ENCODE measurements at regions not wholly inside any gene's neighbourhood (a gene's known extent, or its start where the extent isn't known, plus 50 kb on each side); places are given as distances from the start of the nearest gene placed in this dataset.
A peak's percentile ranks its signal among the peaks of the same experiment; 100 is the strongest.

DNA sequence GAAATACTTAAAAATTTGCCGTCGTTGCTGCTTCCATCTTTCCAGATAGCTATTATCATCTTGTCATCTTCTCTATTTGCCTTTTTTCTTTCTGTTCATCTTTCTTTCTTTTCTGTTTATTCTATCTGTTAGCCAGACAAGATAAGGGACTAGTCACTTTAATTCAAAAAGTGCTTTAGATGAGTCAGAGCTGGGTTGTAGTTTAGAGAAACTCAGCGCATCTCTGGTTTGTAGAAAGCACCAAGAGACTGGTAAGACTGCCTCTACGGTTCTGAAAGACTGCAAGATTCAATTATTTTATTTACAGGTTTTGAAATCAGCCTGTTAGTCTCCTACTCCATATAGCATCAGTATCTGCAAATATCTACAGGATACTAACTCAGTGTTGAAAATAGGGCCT is 562.8 kb upstream of the RIOK2 start:
- in situ Hi-C loops (cut with MboI): no loop called here
- no peaks in the 10 kb centered on the region for H3K4me1 ChIP-seq (ENCODE audit: insufficient read depth)
- no peak for TF ChIP-seq EZH2 (IDR thresholded peaks at IDR 0.05; ENCODE audit: insufficient read depth, poor library complexity, severe bottlenecking)
- H3K27ac ChIP-seq: no peak overlapping the region
- H3K36me3 ChIP-seq (ENCODE audit: low read depth): no peaks in the 10 kb centered on the region
- no peaks in the 10 kb centered on the region for H3K9me3 ChIP-seq (ENCODE audit: low read depth)
- no peaks in the 10 kb centered on the region for H3K79me2 ChIP-seq (ENCODE audit: insufficient read depth)
- no peak overlapping the region for H3K4me3 ChIP-seq
- H3K9ac ChIP-seq: no peak overlapping the region
- DNase-seq: no peak
- H3F3A ChIP-seq (ENCODE audit: insufficient read depth): no peaks in the 10 kb centered on the region
- no peak overlapping the region for H3K4me2 ChIP-seq (ENCODE audit: unreplicated experiment)
- 95 to 100% methylated on average over 4 of the region's 4 CpGs for WGBS, 2 experiments (ENCODE audit: low coverage in 1 of 2, low lambda C conversion rate in 2 of 2, missing lambda C conversion rate in 2 of 2)
- no peaks in the 10 kb centered on the region for H3K9me2 ChIP-seq (ENCODE audit: insufficient read depth)
- H2AFZ ChIP-seq: no peak overlapping the region
- no peaks in the 10 kb centered on the region for H4K20me1 ChIP-seq (ENCODE audit: insufficient read depth)
- H3K27me3 ChIP-seq (replicated peaks; ENCODE audit: insufficient read depth): no peaks in the 10 kb centered on the region

GRCh38 chr5:97750576-97750975 is 567.5 kb upstream of the RIOK2 start:
- H3K27ac ChIP-seq: no peak overlapping the region
- H3K4me2 ChIP-seq (ENCODE audit: unreplicated experiment): no peak overlapping the region
- H3K9me3 ChIP-seq (ENCODE audit: low read depth): no peaks in the 10 kb centered on the region
- no peaks in the 10 kb centered on the region for H4K20me1 ChIP-seq (ENCODE audit: insufficient read depth)
- H3K4me3 ChIP-seq: no peak overlapping the region
- WGBS, 2 experiments (ENCODE audit: low coverage in 1 of 2, low lambda C conversion rate in 2 of 2, missing lambda C conversion rate in 2 of 2): 75 to 84% methylated on average over 2 of the region's 2 CpGs
- peak overlapping the region; percentile 38; the same call in 1 of the 2 replicates for H2AFZ ChIP-seq
- H3K9ac ChIP-seq: no peak overlapping the region
- in situ Hi-C loops (cut with MboI): no loop called here
- H3K79me2 ChIP-seq (ENCODE audit: insufficient read depth): no peaks in the 10 kb centered on the region
- H3K27me3 ChIP-seq (replicated peaks; ENCODE audit: insufficient read depth): no peaks in the 10 kb centered on the region
- no peaks in the 10 kb centered on the region for H3K9me2 ChIP-seq (ENCODE audit: insufficient read depth)
- DNase-seq: no peak
- H3K4me1 ChIP-seq (ENCODE audit: insufficient read depth): no peaks in the 10 kb centered on the region
- no peak for TF ChIP-seq EZH2phosphoT487 (IDR thresholded peaks at IDR 0.05; ENCODE audit: insufficient read depth, low read depth)
- no peak for TF ChIP-seq EZH2 (IDR thresholded peaks at IDR 0.05; ENCODE audit: insufficient read depth, poor library complexity, severe bottlenecking)
- no peaks in the 10 kb centered on the region for H3K36me3 ChIP-seq (ENCODE audit: low read depth)
- H3F3A ChIP-seq (ENCODE audit: insufficient read depth): no peaks in the 10 kb centered on the region

DNA sequence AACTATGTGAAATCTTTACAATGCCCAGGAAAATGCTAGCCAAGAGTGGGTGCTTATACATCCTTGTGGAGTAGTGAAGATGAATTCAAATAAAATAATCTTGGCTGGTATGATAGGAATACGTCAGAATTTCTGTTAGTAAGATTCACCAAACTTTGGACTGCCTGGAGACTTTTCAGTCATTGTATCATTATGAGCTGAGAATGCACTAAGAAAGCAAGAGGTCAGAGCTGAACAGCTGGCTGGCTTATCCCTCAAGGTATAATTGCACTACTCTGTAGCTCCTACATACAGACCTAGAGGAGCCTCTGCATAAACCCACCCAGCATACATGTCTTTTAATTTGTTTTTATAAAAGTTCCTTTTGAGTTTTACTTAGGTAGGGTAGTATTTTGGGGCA is 568.5 kb upstream of the RIOK2 start:
- Histone ChIP-seq H3K36me3 (ENCODE audit: low read depth) (no peaks in the 10 kb centered on the region), H3K27ac (no peak overlapping the region), H2AFZ (no peak overlapping the region), H3K4me1 (ENCODE audit: insufficient read depth) (no peaks in the 10 kb centered on the region), H3K9me2 (ENCODE audit: insufficient read depth) (no peaks in the 10 kb centered on the region), H4K20me1 (ENCODE audit: insufficient read depth) (no peaks in the 10 kb centered on the region), H3F3A (ENCODE audit: insufficient read depth) (no peaks in the 10 kb centered on the region), H3K9me3 (ENCODE audit: low read depth) (no peaks in the 10 kb centered on the region), H3K4me3 (no peak overlapping the region), H3K27me3 (replicated peaks; ENCODE audit: insufficient read depth) (no peaks in the 10 kb centered on the region), H3K9ac (no peak overlapping the region), H3K79me2 (ENCODE audit: insufficient read depth) (no peaks in the 10 kb centered on the region), H3K4me2 (ENCODE audit: unreplicated experiment) (no peak overlapping the region)
- in situ Hi-C loops (cut with MboI): no loop called here
- DNase-seq: no peak
- TF ChIP-seq EZH2phosphoT487 (IDR thresholded peaks at IDR 0.05; ENCODE audit: insufficient read depth, low read depth) (no peak), EZH2 (IDR thresholded peaks at IDR 0.05; ENCODE audit: insufficient read depth, poor library complexity, severe bottlenecking) (no peak)
- 20 to 23% methylated on average over 1 of the region's 1 CpG for WGBS, 2 experiments (ENCODE audit: low coverage in 1 of 2, low lambda C conversion rate in 2 of 2, missing lambda C conversion rate in 2 of 2)

GRCh38 chr5:97752871-97753270 is 569.8 kb upstream of the RIOK2 start:
- no peak for DNase-seq
- H3K4me3 ChIP-seq: no peak overlapping the region
- no peaks in the 10 kb centered on the region for H4K20me1 ChIP-seq (ENCODE audit: insufficient read depth)
- no peaks in the 10 kb centered on the region for H3K36me3 ChIP-seq (ENCODE audit: low read depth)
- H3K9me3 ChIP-seq (ENCODE audit: low read depth): no peaks in the 10 kb centered on the region
- H3K79me2 ChIP-seq (ENCODE audit: insufficient read depth): no peaks in the 10 kb centered on the region
- no peak overlapping the region for H3K27ac ChIP-seq
- H3K4me1 ChIP-seq (ENCODE audit: insufficient read depth): no peaks in the 10 kb centered on the region
- no peak overlapping the region for H2AFZ ChIP-seq
- no peak overlapping the region for H3K4me2 ChIP-seq (ENCODE audit: unreplicated experiment)
- H3F3A ChIP-seq (ENCODE audit: insufficient read depth): no peaks in the 10 kb centered on the region
- in situ Hi-C loops (cut with MboI): no loop called here
- H3K9me2 ChIP-seq (ENCODE audit: insufficient read depth): no peaks in the 10 kb centered on the region
- no peaks in the 10 kb centered on the region for H3K27me3 ChIP-seq (replicated peaks; ENCODE audit: insufficient read depth)
- H3K9ac ChIP-seq: no peak overlapping the region
- no peak for TF ChIP-seq EZH2 (IDR thresholded peaks at IDR 0.05; ENCODE audit: insufficient read depth, poor library complexity, severe bottlenecking)
- TF ChIP-seq EZH2phosphoT487 (IDR thresholded peaks at IDR 0.05; ENCODE audit: insufficient read depth, low read depth): no peak

GRCh38 chr5:97762483-97762882 is 579.4 kb upstream of the RIOK2 start:
- Histone ChIP-seq H4K20me1 (ENCODE audit: insufficient read depth) (no peaks in the 10 kb centered on the region), H2AFZ (no peak overlapping the region), H3K4me1 (ENCODE audit: insufficient read depth) (no peaks in the 10 kb centered on the region), H3K9me3 (ENCODE audit: low read depth) (no peaks in the 10 kb centered on the region), H3K79me2 (ENCODE audit: insufficient read depth) (no peaks in the 10 kb centered on the region), H3K9me2 (ENCODE audit: insufficient read depth) (no peaks in the 10 kb centered on the region), H3F3A (ENCODE audit: insufficient read depth) (no peaks in the 10 kb centered on the region), H3K27ac (no peak overlapping the region), H3K9ac (no peak overlapping the region), H3K27me3 (replicated peaks; ENCODE audit: insufficient read depth) (no peaks in the 10 kb centered on the region), H3K4me2 (ENCODE audit: unreplicated experiment) (no peak overlapping the region), H3K4me3 (no peak overlapping the region), H3K36me3 (ENCODE audit: low read depth) (no peaks in the 10 kb centered on the region)
- in situ Hi-C loops (cut with MboI): no loop called here
- no peak for DNase-seq
- TF ChIP-seq EZH2phosphoT487 (IDR thresholded peaks at IDR 0.05; ENCODE audit: insufficient read depth, low read depth): no peak
- TF ChIP-seq EZH2 (IDR thresholded peaks at IDR 0.05; ENCODE audit: insufficient read depth, poor library complexity, severe bottlenecking): no peak

All from GM23248 (cell line).